B cell (primary cell): ENCODE measurements at regions not wholly inside any gene's neighbourhood (a gene's known extent, or its start where the extent isn't known, plus 50 kb on each side); places are given as distances from the start of the nearest gene placed in this dataset.

Experiments
- ATAC-seq: fragments of 200-7000 bp; cut with Tn5 transposase; one replicate; pipeline ENCODE4 v1.10.0; 2021; ENCODE audit warnings: low read depth, mild to moderate bottlenecking, moderate number of reproducible peaks, moderate library complexity
- CTCF ChIA-PET: fragments of 350-600 bp; sonication (Branson Sonifier 250); formaldehyde crosslinking; loops from one replicate; lab custom pipeline; 2021; ENCODE audit warnings: antibody characterized with exemption, inconsistent platforms; lab: Charles Lee
- POLR2A ChIA-PET: fragments of 350-600 bp; sonication (Branson Sonifier 250); formaldehyde crosslinking; loops from one replicate; lab custom pipeline; 2021; ENCODE audit warnings: antibody characterized with exemption; lab: Charles Lee
- DNase-seq: peaks from one replicate; pipeline ENCODE4 v3.0.0; 2013
- H2AFZ ChIP-seq: 2 replicates; pipeline ENCODE4 v1.6.1; 2012; ENCODE audit warnings: mild to moderate bottlenecking, low read depth, low read length; ENCODE audit not compliant: insufficient read depth, poor library complexity, severe bottlenecking
- H3K27ac ChIP-seq, 2 donors: 1 replicate in 1 of 2; 2 replicates in 1 of 2; pipeline ENCODE4 v1.5.1; 2012 to 2013; ENCODE audit warnings: low read length in 2 of 2, mild to moderate bottlenecking in 2 of 2, moderate library complexity in 1 of 2
- H3K27me3 ChIP-seq, 4 experiments: fragments of 200-600 bp in 1 of 4; sonication (generic) in 1 of 4; replicated peaks in 1 of 4; 1 replicate in 2 of 4; 2 replicates in 2 of 4; pipeline versions ENCODE4 v1.6.1 to v1.7.0; 2013 to 2016; ENCODE audit warnings: low read length in 3 of 4, mild to moderate bottlenecking in 2 of 4, mixed read lengths in 1 of 4, moderate library complexity in 1 of 4; ENCODE audit not compliant: insufficient read depth in 4 of 4, control insufficient read depth in 3 of 4; ENCODE audit errors: control extremely low read depth in 1 of 4
- H3K36me3 ChIP-seq, 2 experiments: replicated peaks in 1 of 2; 1 replicate in 1 of 2; 2 replicates in 1 of 2; pipeline versions ENCODE4 v1.6.1 to v1.7.1; 2013; ENCODE audit warnings: low read length in 1 of 2; ENCODE audit not compliant: insufficient read depth in 2 of 2, control insufficient read depth in 1 of 2; ENCODE audit errors: control extremely low read depth in 1 of 2, extremely low read depth in 1 of 2
- H3K4me1 ChIP-seq, 2 donors: fragments of 200-600 bp in 1 of 2; sonication (generic) in 1 of 2; 1 replicate in 1 of 2; 2 replicates in 1 of 2; pipeline versions ENCODE4 v1.5.1 to v1.6.1; 2013 to 2017; ENCODE audit warnings: low read length in 2 of 2; ENCODE audit not compliant: control insufficient read depth in 2 of 2, insufficient read depth in 2 of 2
- H3K4me2 ChIP-seq: replicated peaks from 2 replicates; pipeline ENCODE3; 2012; ENCODE audit warnings: mild to moderate bottlenecking, low read depth, low read length; ENCODE audit not compliant: poor library complexity, severe bottlenecking
- H3K4me3 ChIP-seq, 5 experiments: fragments of 200-600 bp in 1 of 5; sonication (generic) in 1 of 5; 1 replicate in 3 of 5; 2 replicates in 2 of 5; pipeline versions ENCODE4 v1.5.1 to v1.7.0; 2011 to 2016; ENCODE audit warnings: low read length in 4 of 5, mild to moderate bottlenecking in 4 of 5, low read depth in 2 of 5, control low read depth in 1 of 5, moderate library complexity in 1 of 5; ENCODE audit not compliant: insufficient read depth in 1 of 5; ENCODE audit errors: control extremely low read depth in 1 of 5, extremely low read depth in 1 of 5
- H3K79me2 ChIP-seq: fragments of 200-600 bp; sonication (generic); one replicate; pipeline ENCODE4 v1.6.0; 2016; ENCODE audit warnings: low read length; ENCODE audit not compliant: control insufficient read depth, insufficient read depth
- H3K9ac ChIP-seq: fragments of 200-600 bp; sonication (generic); 2 replicates; pipeline ENCODE4 v1.6.1; 2017; ENCODE audit warnings: mild to moderate bottlenecking, low read length, moderate library complexity
- H3K9me3 ChIP-seq, 3 donors: one replicate each; pipeline versions ENCODE4 v1.6.1 to v1.7.1; 2013; ENCODE audit warnings: low read length in 2 of 3; ENCODE audit not compliant: control insufficient read depth in 2 of 3, insufficient read depth in 1 of 3; ENCODE audit errors: control extremely low read depth in 1 of 3
- H4K20me1 ChIP-seq: 2 replicates; pipeline ENCODE4 v1.6.0; 2012; ENCODE audit warnings: mild to moderate bottlenecking, low read length; ENCODE audit not compliant: insufficient read depth, control insufficient read depth, poor library complexity, severe bottlenecking
- H3K27ac Mint-ChIP-seq: one replicate; pipeline ENCODE4 v1.8.0; 2021; ENCODE audit warnings: mixed read lengths
- H3K27me3 Mint-ChIP-seq: one replicate; pipeline ENCODE4 v1.8.0; 2021; ENCODE audit warnings: mixed read lengths
- H3K4me1 Mint-ChIP-seq: one replicate; pipeline ENCODE4 v1.8.0; 2021; ENCODE audit warnings: mixed read lengths
- H3K4me3 Mint-ChIP-seq: one replicate; pipeline ENCODE4 v1.8.0; 2021; ENCODE audit warnings: mixed read lengths
- H3K9me3 Mint-ChIP-seq: one replicate; pipeline ENCODE4 v1.8.0; 2022; ENCODE audit warnings: mixed read lengths; ENCODE audit not compliant: insufficient read depth
- CTCF ChIP-seq: fragments of 200-600 bp; IDR thresholded peaks from one replicate; pipeline ENCODE4 v1.8.0; 2022; ENCODE audit warnings: antibody characterized with exemption, mild to moderate bottlenecking
- EZH2 ChIP-seq: IDR thresholded peaks from 2 replicates; pipeline ENCODE4 v1.6.1; 2012; ENCODE audit warnings: borderline replicate concordance, low read depth, mild to moderate bottlenecking, moderate library complexity, low read length; ENCODE audit not compliant: insufficient read depth, poor library complexity, severe bottlenecking
- WGBS: methylation state at CpG from one replicate; pipeline ENCODE4 v1.1.5; 2013; ENCODE audit warnings: missing lambda C conversion rate; ENCODE audit not compliant: insufficient coverage; 5-methylcytosine and 5-hydroxymethylcytosine counted together
- intact Hi-C: fragments of 100-400 bp; cut with micrococcal nuclease; formaldehyde crosslinking; loops from one replicate; pipeline ENCODE4 v1.10.0; 2022

- peaks cover 0 to 1% (median 0%) of the 10 kb centered on the region in 3 donors for H3K9me3 ChIP-seq
- H4K20me1 ChIP-seq, result no peaks in the 10 kb centered on the region
- no peak overlapping the region for H3K9ac ChIP-seq
- H3K4me2 ChIP-seq, result no peak overlapping the region
- H3K4me1 ChIP-seq, result no peaks in the 10 kb centered on the region
- 100% methylated on average over 2 of the region's 7 CpGs for WGBS
- DNase-seq, result no peak
- ChIA-PET CTCF (no interaction called here), POLR2A (no interaction called here)
- no peak overlapping the region for H3K4me3 Mint-ChIP-seq
- no peak for ATAC-seq
- H3K79me2 ChIP-seq, result no peaks in the 10 kb centered on the region
- no peak overlapping the region for H2AFZ ChIP-seq
- H3K4me3 ChIP-seq, result no peak overlapping the region
- H3K9me3 Mint-ChIP-seq, result no peaks in the 10 kb centered on the region
- H3K27me3 Mint-ChIP-seq, result peaks cover 7% of the 10 kb centered on the region
- TF ChIP-seq CTCF (no peak), EZH2 (no peak)
- intact Hi-C loops, result no loop called here
- no peak overlapping the region for H3K27ac ChIP-seq
- no peaks in the 10 kb centered on the region for H3K4me1 Mint-ChIP-seq
- peaks cover 0 to 13% (median 5%) of the 10 kb centered on the region in 4 experiments for H3K27me3 ChIP-seq
- H3K27ac Mint-ChIP-seq, result no peak overlapping the region
- H3K36me3 ChIP-seq, result no peaks in the 10 kb centered on the region
Measured at GRCh38 chr13:44230071-44230470, 143.6 kb upstream of the SERP2 start.

- TF ChIP-seq EZH2 (no peak), CTCF (no peak)
- Mint-ChIP-seq H3K4me3 (no peak overlapping the region), H3K27me3 (peaks cover 7% of the 10 kb centered on the region), H3K4me1 (no peaks in the 10 kb centered on the region), H3K27ac (no peak overlapping the region), H3K9me3 (no peaks in the 10 kb centered on the region)
- no peak overlapping the region for H3K27ac ChIP-seq
- intact Hi-C loops, result no loop called here
- no CpG with 5 or more reads among the region's 6 CpGs for WGBS
- no peaks in the 10 kb centered on the region for H4K20me1 ChIP-seq
- H3K79me2 ChIP-seq, result no peaks in the 10 kb centered on the region
- H2AFZ ChIP-seq, result no peak overlapping the region
- CTCF ChIA-PET, result interaction anchor here (1.0 kb wide), 1 partner anchor 13 kb away, joined by 3 read pairs; no protein-coding TSS in a partner anchor
- no peak overlapping the region for H3K4me2 ChIP-seq
- DNase-seq (no peak), ATAC-seq (no peak)
- H3K4me3 ChIP-seq, result no peak overlapping the region
- no peaks in the 10 kb centered on the region for H3K36me3 ChIP-seq
- H3K9me3 ChIP-seq, result peaks cover 0 to 1% (median 0%) of the 10 kb centered on the region in 3 donors
- POLR2A ChIA-PET, result no interaction called here
- H3K4me1 ChIP-seq, result no peaks in the 10 kb centered on the region
- peaks cover 0 to 13% (median 5%) of the 10 kb centered on the region in 4 experiments for H3K27me3 ChIP-seq
- no peak overlapping the region for H3K9ac ChIP-seq
Measured at GRCh38 chr13:44230736-44231135, 142.9 kb upstream of the SERP2 start.
